D721Med (cell line): ENCODE measurements at regions not wholly inside any gene's neighbourhood (a gene's known extent, or its start where the extent isn't known, plus 50 kb on each side); places are given as distances from the start of the nearest gene placed in this dataset.

Experiments used
- DNase-seq: peaks from one replicate; pipeline ENCODE4 v3.0.0; 2011; ENCODE audit warnings: low spot score; ENCODE audit not compliant: insufficient read length
- FAIRE-seq: peaks from 2 replicates; lab custom pipeline; 2011; peaks lifted over from hg19 to GRCh38; lab: Jason Lieb, UNC
- CTCF ChIP-seq: IDR thresholded peaks from 2 replicates; pipeline ENCODE4 v1.5.1; 2012; ENCODE audit warnings: mild to moderate bottlenecking, control low read depth; ENCODE audit not compliant: insufficient read depth; ENCODE audit errors: missing control alignments

- FAIRE-seq = no peak
- DNase-seq = no peak
- no peak for TF ChIP-seq CTCF
Observed at GRCh38 chr5:110021251-110021650, 331.5 kb downstream of the MAN2A1 start.

GRCh38 chr5:110025160-110025559 is 335.4 kb downstream of the MAN2A1 start:
- FAIRE-seq = no peak
- TF ChIP-seq CTCF = no peak
- no peak for DNase-seq

GRCh38 chr5:110027527-110028322 is 338.0 kb downstream of the MAN2A1 start:
- FAIRE-seq = no peak
- TF ChIP-seq CTCF = no peak

GRCh38 chr5:110031402-110032140 is 341.8 kb downstream of the MAN2A1 start:
- DNase-seq (no peak), FAIRE-seq (no peak)
- no peak for TF ChIP-seq CTCF

More at GRCh38 chr5:110027527-110028322, 338.0 kb downstream of the MAN2A1 start:
- DNase-seq = no peak

GRCh38 chr5:110032376-110032775 is 342.6 kb downstream of the MAN2A1 start:
- no peak for FAIRE-seq
- no peak for DNase-seq
- TF ChIP-seq CTCF = no peak

- FAIRE-seq = no peak
- no peak for TF ChIP-seq CTCF
- no peak for DNase-seq
Observed at GRCh38 chr5:110034056-110034600, 344.4 kb downstream of the MAN2A1 start.
